BLaER1 treated with 17β-estradiol and CSF1 and Interleukin-3, amounts not matched to agents 10 nM and 100 nM (cell line): ENCODE measurements at regions not wholly inside any gene's neighbourhood (a gene's known extent, or its start where the extent isn't known, plus 50 kb on each side); places are given as distances from the start of the nearest gene placed in this dataset.

Experiments
- H3K27ac ChIP-seq, 11 experiments: shearing (Covaris generic); formaldehyde crosslinking; 2 replicates each; pipeline ENCODE4 v1.8.1; 2022
- H3K27me3 ChIP-seq, 11 experiments: shearing (Covaris generic); formaldehyde crosslinking; 2 replicates each; pipeline ENCODE4 v1.8.1; 2022
- H3K36me3 ChIP-seq, 11 experiments: shearing (Covaris generic); formaldehyde crosslinking; 2 replicates each; pipeline ENCODE4 v1.8.1; 2022
- H3K4me1 ChIP-seq, 10 experiments: shearing (Covaris generic); formaldehyde crosslinking; 2 replicates each; pipeline ENCODE4 v1.8.1; 2022
- H3K4me2 ChIP-seq, 11 experiments: shearing (Covaris generic); formaldehyde crosslinking; 2 replicates each; pipeline ENCODE4 v1.8.1; 2022
- H3K4me3 ChIP-seq, 10 experiments: shearing (Covaris generic); formaldehyde crosslinking; 2 replicates each; pipeline ENCODE4 v1.8.1; 2022
- H3K9ac ChIP-seq, 11 experiments: shearing (Covaris generic); formaldehyde crosslinking; 2 replicates each; pipeline ENCODE4 v1.8.1; 2022
- H3K9me3 ChIP-seq, 11 experiments: shearing (Covaris generic); formaldehyde crosslinking; replicated peaks in 1 of 11; 2 replicates each; pipeline ENCODE4 v1.8.1; 2022
- H4K20me1 ChIP-seq, 11 experiments: shearing (Covaris generic); formaldehyde crosslinking; 2 replicates each; pipeline ENCODE4 v1.8.1; 2022
- Cebpa-rat ChIP-seq, 11 experiments: shearing (Covaris generic); IDR thresholded peaks; 2 replicates each; pipeline ENCODE4 v1.8.1; 2022

DNA sequence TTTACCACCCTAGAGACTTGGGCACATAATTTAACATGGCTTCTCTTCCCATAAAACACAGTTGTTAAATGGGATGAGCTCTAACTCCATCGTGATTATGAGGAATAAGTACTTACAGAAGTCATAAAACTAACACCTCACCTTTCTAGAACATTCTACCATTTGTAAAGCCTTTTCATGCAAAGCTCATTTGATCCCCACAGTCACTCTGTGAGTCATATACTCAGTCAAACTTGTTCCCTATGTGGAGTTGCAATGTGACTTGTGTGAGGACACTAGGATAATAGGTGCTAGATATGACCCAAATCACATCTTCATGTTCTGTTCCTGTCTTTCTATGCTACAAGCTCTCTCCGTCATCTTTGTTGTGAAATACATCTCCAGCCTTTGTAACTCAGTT, 371.7 kb downstream of the WDR11 start:
- Histone ChIP-seq H3K9ac (no peak overlapping the region), H3K4me3 (no peak overlapping the region), H3K36me3 (no peaks in the 10 kb centered on the region), H3K27ac (no peak overlapping the region), H3K9me3 (peaks cover 0 to 5% (median 0%) of the 10 kb centered on the region in 11 experiments; a peak in 2 of 22 replicates), H3K27me3 (no peaks in the 10 kb centered on the region), H4K20me1 (no peaks in the 10 kb centered on the region), H3K4me1 (peaks cover 0 to 13% (median 7%) of the 10 kb centered on the region in 10 experiments; a peak in 11 of 20 replicates), H3K4me2 (no peak overlapping the region)
- no peak for TF ChIP-seq Cebpa-rat (IDR thresholded peaks at IDR 0.05)

DNA sequence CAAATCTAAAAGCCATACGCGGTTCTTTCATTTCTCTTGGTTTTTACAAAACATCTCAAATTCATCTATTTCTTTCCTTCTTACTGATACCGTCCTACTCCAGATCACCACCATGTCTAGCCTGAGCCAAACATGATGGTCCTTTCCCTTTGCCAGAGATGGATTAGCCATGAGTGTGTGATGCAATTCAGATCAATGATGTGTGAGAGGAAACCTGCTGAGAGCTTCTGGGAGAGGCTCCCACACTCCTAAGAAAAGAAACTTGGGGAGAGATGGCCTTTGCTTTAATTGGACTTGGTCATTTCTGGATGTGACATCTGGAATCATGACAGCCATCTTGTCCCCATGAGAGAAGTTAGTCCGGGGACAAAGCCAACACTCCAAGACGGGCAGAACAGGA, 367.2 kb downstream of the FGFR2 start:
- Histone ChIP-seq H3K4me3 (no peak overlapping the region), H4K20me1 (no peaks in the 10 kb centered on the region), H3K9ac (no peak overlapping the region), H3K27ac (no peak overlapping the region), H3K4me2 (no peak overlapping the region), H3K27me3 (no peaks in the 10 kb centered on the region), H3K36me3 (no peaks in the 10 kb centered on the region), H3K9me3 (peaks cover 0 to 14% (median 7%) of the 10 kb centered on the region in 11 experiments; a peak in 9 of 22 replicates), H3K4me1 (no peaks in the 10 kb centered on the region)
- no peak for TF ChIP-seq Cebpa-rat (IDR thresholded peaks at IDR 0.05)

DNA sequence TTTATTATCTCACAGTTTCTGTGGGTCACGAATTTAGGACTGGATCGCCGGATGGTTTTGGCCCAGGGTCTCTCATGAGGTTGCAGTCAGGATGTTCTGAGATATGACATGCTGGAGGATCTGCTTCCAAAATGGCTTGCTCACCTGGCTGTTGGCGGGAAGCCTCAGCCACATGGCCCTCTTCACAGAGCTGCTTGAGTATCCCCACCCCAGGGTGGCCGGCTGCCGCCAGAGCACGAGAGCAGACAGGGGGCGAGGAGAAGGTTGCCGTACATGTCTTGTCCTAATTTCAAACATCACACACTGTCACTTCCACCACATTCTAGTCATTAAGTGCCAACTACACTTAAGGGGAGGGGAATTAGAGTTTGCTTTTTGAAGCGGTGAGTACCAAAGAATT, 365.8 kb downstream of the FGFR2 start:
- Histone ChIP-seq H3K4me3 (no peak overlapping the region), H3K27me3 (no peaks in the 10 kb centered on the region), H3K4me2 (no peak overlapping the region), H3K9ac (no peak overlapping the region), H3K36me3 (no peaks in the 10 kb centered on the region), H3K27ac (no peak overlapping the region), H4K20me1 (no peaks in the 10 kb centered on the region), H3K9me3 (peaks cover 5 to 21% (median 15%) of the 10 kb centered on the region in 11 experiments; a peak in 17 of 22 replicates), H3K4me1 (no peaks in the 10 kb centered on the region)
- no peak for TF ChIP-seq Cebpa-rat (IDR thresholded peaks at IDR 0.05)

DNA sequence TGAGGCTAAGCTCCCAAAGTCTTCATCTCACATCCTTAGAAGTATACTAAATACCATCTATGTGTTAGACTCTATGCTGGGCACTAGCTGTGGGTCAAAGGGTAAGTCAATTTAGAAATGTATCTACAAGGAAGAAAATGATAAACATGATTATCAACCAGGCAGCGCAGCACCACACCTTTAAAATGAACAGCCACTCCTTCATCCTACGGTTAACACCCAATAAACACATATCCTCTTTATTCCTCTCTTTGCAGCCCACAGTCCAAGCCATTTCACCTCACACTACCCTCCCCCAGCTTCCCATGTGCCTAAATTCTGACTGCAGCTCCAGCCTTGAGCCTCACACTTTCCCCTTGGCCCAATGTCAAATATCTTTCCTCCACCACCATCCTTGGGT, 362.6 kb downstream of the FGFR2 start:
- H3K4me2 ChIP-seq: no peak overlapping the region
- H3K9me3 ChIP-seq: peaks cover 11 to 29% (median 20%) of the 10 kb centered on the region in 11 experiments; a peak in 17 of 22 replicates
- no peaks in the 10 kb centered on the region for H4K20me1 ChIP-seq
- no peak overlapping the region for H3K4me3 ChIP-seq
- no peak overlapping the region for H3K9ac ChIP-seq
- no peaks in the 10 kb centered on the region for H3K27me3 ChIP-seq
- H3K4me1 ChIP-seq: peaks cover 8 to 16% (median 11%) of the 10 kb centered on the region in 10 experiments; a peak in 19 of 20 replicates
- H3K36me3 ChIP-seq: no peaks in the 10 kb centered on the region
- no peak overlapping the region for H3K27ac ChIP-seq
- no peak for TF ChIP-seq Cebpa-rat (IDR thresholded peaks at IDR 0.05)

DNA sequence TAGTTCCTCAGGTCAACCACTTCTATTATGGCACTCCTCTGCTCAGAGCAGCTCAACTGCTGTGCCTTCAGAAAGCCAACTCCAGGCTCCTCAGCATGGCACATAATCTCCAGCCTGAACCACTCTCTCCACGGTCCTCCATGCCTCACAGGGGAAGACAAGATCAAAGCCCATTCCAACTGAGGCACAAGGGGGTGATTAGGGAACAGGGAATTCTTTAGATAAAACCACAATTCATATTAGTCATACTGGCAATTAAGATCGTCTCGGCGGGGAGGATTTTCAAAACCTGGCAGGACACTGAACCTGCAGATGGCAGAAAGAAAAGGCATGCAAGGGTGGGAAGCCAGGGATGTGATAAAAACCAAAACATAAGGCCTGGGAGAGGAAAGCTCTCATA, 361.6 kb downstream of the FGFR2 start:
- Histone ChIP-seq H3K4me2 (no peak overlapping the region), H4K20me1 (no peaks in the 10 kb centered on the region), H3K36me3 (no peaks in the 10 kb centered on the region), H3K27ac (no peak overlapping the region), H3K9me3 (peaks cover 11 to 29% (median 20%) of the 10 kb centered on the region in 11 experiments; a peak in 17 of 22 replicates), H3K4me1 (peaks cover 8 to 19% (median 13%) of the 10 kb centered on the region in 10 experiments; a peak in 19 of 20 replicates), H3K9ac (no peak overlapping the region), H3K27me3 (no peaks in the 10 kb centered on the region), H3K4me3 (no peak overlapping the region)
- no peak for TF ChIP-seq Cebpa-rat (IDR thresholded peaks at IDR 0.05)

DNA sequence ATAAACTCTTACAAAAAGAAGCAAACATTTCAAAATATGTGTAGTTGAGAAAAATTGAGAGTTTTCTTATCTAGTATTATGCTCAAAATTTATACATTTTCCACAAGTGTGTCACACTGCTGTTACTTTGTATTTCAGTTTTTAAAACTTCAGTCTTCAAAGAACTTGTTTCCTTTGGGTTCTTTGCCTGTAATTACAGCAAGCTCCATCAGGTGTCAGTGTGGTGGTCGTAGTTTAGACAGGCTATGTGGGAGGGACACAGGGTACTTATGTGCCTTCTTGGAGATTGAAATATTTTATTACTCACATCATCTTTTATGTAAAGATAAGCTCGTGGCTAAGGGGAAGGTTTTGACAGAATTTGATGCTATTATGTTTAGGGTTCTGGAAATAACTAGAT, 360.5 kb downstream of the FGFR2 start:
- Histone ChIP-seq H3K4me1 (peaks cover 11 to 29% (median 19%) of the 10 kb centered on the region in 10 experiments), H3K36me3 (no peaks in the 10 kb centered on the region), H3K4me2 (no peak overlapping the region), H4K20me1 (no peaks in the 10 kb centered on the region), H3K27ac (no peak overlapping the region), H3K4me3 (no peak overlapping the region), H3K9ac (no peak overlapping the region), H3K9me3 (peaks cover 11 to 29% (median 20%) of the 10 kb centered on the region in 11 experiments; a peak in 17 of 22 replicates), H3K27me3 (no peaks in the 10 kb centered on the region)
- no peak for TF ChIP-seq Cebpa-rat (IDR thresholded peaks at IDR 0.05)

DNA sequence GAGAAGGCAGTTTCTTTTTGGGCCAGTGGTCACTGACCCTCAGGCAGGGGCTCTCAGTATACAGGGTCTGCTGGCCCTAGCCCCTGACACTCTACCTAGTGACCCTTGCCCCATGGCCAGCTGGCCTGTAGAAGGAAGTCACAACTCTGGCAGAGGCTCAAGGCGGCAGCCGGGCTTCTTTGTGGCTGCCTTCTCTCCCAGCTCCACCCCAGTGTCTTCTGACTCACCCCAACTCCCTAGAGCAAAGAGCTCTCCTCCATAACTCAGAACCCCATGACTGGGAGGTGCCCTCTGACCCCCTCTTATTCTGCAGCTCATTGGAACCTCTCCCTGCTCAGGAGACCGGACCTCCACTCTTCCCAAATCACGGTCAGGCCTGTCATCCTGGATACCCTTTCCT, 358.2 kb downstream of the FGFR2 start:
- H3K36me3 ChIP-seq: no peaks in the 10 kb centered on the region
- H3K4me3 ChIP-seq: no peak overlapping the region
- peak overlapping the region; percentile 7 to 73 (median 40); a peak in 20 of 22 replicates for H3K4me2 ChIP-seq
- H3K9ac ChIP-seq: no peak overlapping the region
- H3K4me1 ChIP-seq: peaks cover 29 to 51% (median 40%) of the 10 kb centered on the region in 10 experiments
- H3K9me3 ChIP-seq: peaks cover 11 to 29% (median 20%) of the 10 kb centered on the region in 11 experiments; a peak in 17 of 22 replicates
- no peaks in the 10 kb centered on the region for H4K20me1 ChIP-seq
- H3K27ac ChIP-seq: no peak overlapping the region; a peak in 1 of 22 replicates
- no peak for TF ChIP-seq Cebpa-rat (IDR thresholded peaks at IDR 0.05)
- H3K27me3 ChIP-seq: no peaks in the 10 kb centered on the region

DNA sequence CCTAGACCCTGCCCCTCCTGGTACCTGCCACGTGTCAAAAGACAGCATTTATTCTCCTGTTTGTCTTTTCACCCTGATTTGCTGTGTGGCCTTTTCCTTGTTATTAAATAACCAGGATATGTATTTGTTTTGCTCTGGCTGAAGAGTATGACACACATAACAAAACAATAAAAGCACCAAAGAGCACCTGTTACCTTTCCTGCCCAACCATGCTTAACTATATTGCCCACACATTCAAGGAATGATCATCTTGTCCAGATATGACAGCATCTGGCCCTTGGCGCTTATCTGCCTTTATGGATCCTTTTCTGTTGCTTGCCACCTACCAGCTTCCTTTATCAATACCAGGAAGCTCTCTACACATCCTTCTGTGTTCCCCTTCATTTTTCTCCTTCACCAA, 357.7 kb downstream of the FGFR2 start:
- Histone ChIP-seq H3K9ac (no peak overlapping the region), H3K4me2 (peak overlapping the region; percentile 7 to 73 (median 40); a peak in 15 of 22 replicates), H3K27me3 (no peaks in the 10 kb centered on the region), H4K20me1 (no peaks in the 10 kb centered on the region), H3K9me3 (peaks cover 11 to 26% (median 18%) of the 10 kb centered on the region in 11 experiments; a peak in 17 of 22 replicates), H3K27ac (no peak overlapping the region), H3K4me1 (peaks cover 33 to 56% (median 45%) of the 10 kb centered on the region in 10 experiments), H3K36me3 (no peaks in the 10 kb centered on the region), H3K4me3 (no peak overlapping the region)
- TF ChIP-seq Cebpa-rat (IDR thresholded peaks at IDR 0.05): no peak

DNA sequence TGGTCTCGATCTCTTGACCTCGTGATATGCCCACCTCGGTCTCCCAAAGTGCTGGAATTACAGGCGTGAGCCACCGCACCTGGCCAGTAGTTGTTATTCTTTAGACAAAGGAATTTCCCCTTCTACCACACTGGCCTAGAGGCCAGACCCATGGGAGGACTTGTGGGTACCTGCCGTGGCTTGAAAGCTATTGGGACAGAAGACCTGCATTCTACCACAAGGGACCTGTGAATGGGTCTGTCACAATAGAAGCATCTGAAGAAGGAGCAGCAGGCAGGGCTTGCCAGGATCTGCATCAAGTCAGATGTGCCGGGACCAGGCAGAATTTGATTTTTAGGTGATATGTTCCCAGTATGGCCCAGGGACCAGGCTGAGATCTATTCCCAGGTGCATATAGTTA, 356.9 kb downstream of the FGFR2 start:
- peaks cover 33 to 61% (median 47%) of the 10 kb centered on the region in 10 experiments for H3K4me1 ChIP-seq
- peaks cover 6 to 18% (median 12%) of the 10 kb centered on the region in 11 experiments; a peak in 15 of 22 replicates for H3K9me3 ChIP-seq
- H3K27me3 ChIP-seq: no peaks in the 10 kb centered on the region
- H3K27ac ChIP-seq: no peak overlapping the region
- H3K36me3 ChIP-seq: no peaks in the 10 kb centered on the region
- H3K9ac ChIP-seq: no peak overlapping the region
- TF ChIP-seq Cebpa-rat (IDR thresholded peaks at IDR 0.05): no peak
- H3K4me3 ChIP-seq: no peak overlapping the region
- H4K20me1 ChIP-seq: no peaks in the 10 kb centered on the region
- peak overlapping the region in 2 of 11 experiments; percentile 6 to 25; a peak in 1 of 22 replicates for H3K4me2 ChIP-seq
